DMS53 (cell line): ENCODE measurements at regions not wholly inside any gene's neighbourhood (a gene's known extent, or its start where the extent isn't known, plus 50 kb on each side); places are given as distances from the start of the nearest gene placed in this dataset.

Source experiments
- DNase-seq: peaks from one replicate; lab custom pipeline; 2025; lab: John Stamatoyannopoulos, UW

DNA sequence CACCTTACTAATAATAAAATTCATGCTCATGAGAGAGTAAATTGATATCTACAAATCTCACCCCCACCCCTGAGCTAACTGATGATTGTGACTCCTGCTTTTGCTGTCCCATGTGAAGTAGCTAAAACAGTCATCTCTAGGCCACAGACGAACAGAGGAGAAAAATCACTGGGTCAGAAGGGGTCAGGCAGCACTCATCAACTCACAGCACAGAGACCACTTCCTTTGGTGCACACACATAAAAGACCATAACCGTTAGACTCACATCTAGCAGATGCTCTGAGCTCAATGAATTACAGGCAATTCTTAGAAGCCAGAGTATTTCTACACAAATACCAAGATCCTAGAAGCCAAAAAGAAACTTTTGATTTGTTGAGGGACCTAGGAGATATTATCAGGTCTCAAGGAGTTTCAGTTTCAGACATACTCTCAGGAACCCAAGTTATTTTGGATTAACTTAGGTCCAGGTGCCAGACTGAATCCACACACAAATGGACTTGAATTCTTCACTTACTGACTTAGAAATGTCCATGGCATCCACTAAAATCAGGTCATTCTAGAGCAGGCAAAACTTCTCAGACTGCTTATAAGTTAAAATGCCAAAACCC is 65.0 kb upstream of the TES start:
- no peak for DNase-seq

DNA sequence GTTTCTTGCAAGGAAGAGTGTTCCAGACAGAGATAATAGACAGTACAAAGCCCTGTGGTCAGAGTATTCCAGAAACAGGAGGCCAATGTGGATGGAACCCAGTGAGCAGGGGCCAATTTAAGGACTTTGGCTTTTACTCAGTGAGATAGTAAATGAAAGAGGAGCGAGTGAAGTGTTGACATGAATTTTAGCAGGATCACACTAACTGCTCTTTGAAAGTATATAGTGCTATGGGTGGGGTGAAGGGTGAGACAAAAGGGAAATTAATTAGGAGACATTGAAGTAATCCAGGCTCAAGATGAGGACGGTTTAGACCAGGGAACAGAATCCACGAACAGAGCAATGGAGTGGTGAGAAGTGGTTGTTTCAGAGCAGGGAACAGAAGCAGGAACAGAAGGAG is 62.2 kb upstream of the TES start:
- no peak for DNase-seq

DNA sequence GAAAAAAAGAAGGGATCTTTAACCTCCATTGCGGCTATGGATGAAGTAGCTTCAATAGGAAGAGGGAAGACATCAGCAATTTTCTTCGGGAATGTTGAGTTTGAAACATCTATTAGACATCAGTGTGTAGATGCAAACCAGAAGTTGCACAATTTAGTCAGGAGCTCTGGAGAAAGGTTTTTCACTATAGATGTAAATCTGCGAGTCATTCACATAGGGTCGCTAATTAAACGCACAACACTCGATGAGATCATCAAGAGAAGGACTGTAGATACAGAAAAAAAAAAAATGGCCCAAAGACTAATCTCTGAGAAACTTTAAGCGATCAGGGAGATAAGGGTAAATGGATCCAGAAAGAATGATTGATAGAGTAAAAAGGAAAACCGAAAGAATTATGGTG is 61.7 kb upstream of the TES start:
- peak; percentile 14 for DNase-seq

DNA sequence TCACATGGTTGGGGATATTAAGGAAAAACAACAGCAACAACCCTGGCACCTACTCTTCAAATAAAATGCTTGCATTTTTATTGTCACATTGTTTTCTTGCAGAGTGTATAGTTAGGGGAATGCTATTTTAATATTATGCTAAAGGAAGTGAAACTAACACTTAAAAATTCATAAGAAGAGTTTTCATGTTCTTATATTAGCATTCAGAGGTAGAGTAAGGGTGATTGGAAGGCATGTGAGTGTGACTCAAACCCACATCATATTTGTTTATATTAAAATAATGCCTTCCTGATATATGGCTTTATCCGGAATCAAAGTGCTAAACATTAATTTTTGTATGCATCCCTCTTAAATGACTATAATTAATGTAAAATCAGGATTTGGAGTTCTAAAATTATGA is 59.8 kb upstream of the TES start:
- no peak for DNase-seq

DNA sequence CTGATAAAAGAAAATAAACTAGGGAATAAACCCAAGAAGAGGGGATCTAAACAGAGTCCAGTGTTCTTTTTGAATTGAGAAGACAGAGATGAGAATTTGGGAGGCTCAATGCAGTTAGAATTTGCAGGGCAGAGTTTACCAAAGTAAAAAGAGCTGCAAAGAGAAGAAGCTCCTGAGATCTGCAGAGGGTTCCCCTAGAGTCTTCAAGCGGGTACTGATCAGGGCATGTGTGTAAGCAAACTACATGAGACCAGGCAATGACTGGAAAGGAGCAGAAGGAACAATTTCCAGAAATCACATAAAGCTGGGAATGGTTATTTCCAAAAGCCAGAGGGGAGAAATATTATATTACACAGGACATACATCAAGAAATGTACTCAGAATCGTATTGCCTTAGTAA is 58.1 kb upstream of the TES start:
- DNase-seq: no peak

DNA sequence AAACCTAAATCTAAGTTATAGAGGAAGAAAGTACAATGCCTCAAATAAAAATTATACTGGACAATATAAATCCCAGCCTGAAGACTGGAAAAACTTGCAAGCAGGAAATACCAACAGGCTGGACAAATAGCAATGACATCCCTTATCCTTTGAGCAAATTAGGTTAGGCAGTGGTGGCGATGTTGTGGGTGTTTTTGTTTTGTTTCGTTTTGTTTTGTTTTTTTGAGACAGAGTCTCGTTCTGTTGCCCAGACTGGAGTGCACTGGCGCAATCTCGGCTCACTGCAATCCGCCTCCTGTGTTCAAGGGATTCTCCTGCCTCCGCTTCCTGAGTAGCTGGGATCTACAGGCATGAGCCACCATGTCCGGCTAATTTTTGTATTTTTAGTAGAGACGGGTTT is 57.3 kb upstream of the TES start:
- no peak for DNase-seq

DNA sequence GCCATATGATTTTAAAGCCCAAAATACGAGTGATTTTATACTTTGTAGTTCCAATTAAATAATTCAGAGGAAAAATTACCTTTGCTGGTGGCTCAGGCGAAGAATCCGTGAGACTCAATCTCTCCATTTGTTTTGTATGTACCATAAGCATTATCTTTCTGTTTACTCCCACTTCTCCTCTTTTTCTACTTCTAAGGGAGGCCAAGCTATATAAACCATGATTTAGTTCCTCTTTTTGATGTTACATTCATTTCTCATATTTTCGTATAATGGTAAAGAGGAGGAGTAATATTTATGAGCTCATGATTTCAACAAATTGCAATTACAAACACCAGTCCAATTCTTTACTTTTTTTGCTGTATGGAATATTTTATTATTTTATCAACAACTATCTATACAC is 50.6 kb upstream of the TES start:
- no peak for DNase-seq
